Stimulated activated CD4-positive, alpha-beta T cell treated with anti-CD3 and anti-CD28 coated beads, Interleukin-2, amount 100 ng/mL, for 4 hours (primary cell): ENCODE measurements at regions not wholly inside any gene's neighbourhood (a gene's known extent, or its start where the extent isn't known, plus 50 kb on each side); places are given as distances from the start of the nearest gene placed in this dataset.
"Not testable (repeated sequence)": the region's sequence is repeated elsewhere in the genome, so short reads cannot be mapped to it uniquely, and the experiment has no call there.

Source experiments
- DNase-seq: peaks from one replicate; pipeline ENCODE4 v3.0.0-alpha.2; 2020; ENCODE audit warnings: low read depth

DNA sequence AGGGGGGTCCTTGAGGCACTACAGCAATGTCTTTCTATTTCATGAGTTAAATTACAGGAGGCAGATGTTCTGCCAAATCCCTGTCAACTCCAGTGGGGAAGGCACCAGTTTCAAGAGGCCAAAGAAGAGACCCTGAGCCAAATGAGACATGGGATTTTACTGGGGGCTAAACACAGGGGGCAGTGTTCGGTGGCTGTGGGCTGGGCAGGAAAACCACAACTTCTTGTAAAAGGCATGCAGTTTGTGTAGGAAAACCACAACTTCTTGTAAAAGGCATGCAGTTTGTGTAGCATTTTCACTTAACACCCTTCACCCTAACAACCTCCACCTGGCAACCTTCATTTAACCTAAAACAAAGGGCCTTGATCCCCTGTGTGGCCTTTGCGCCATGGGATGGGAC is 61.0 kb downstream of the POLR2M start:
- no peak for DNase-seq

DNA sequence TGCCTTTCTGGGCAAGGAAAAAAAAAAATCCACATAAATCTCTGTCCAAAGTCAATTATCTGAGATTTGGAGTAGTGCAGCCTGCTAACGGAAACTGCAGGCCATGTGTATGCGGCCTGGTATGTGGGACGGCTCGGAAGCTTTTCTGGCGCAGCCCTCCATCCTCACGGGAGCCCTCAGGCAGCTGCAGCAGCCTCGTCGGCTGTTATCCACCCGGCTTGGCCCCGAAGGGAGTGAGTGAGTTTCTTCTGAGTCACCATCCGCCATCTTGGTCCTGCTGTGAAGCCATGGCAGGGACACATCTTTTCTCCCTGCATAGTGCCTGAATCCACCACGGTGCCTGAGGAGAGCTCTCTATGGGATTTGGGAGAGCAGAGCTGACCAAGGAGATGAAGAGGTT is 62.8 kb downstream of the POLR2M start:
- no peak for DNase-seq

DNA sequence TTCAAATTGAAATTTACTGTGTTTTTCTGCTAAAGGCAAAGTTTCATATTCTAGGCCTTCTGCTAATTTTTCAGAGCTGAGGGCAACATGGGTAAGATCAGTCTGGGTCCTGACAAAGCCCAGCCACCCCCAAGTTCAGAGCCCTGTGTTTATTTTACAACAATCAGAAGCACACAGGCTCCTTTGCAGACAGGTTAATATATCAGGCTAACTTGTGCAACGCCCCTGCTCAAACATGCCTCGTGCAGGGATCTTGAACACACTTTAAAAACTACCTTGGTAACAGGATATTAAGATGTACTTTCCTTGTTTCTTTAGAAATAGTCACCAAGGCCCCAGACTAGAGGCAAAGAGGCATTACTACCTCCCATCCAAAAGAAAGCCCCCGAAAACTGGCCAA is 64.0 kb downstream of the POLR2M start:
- DNase-seq: no peak

DNA sequence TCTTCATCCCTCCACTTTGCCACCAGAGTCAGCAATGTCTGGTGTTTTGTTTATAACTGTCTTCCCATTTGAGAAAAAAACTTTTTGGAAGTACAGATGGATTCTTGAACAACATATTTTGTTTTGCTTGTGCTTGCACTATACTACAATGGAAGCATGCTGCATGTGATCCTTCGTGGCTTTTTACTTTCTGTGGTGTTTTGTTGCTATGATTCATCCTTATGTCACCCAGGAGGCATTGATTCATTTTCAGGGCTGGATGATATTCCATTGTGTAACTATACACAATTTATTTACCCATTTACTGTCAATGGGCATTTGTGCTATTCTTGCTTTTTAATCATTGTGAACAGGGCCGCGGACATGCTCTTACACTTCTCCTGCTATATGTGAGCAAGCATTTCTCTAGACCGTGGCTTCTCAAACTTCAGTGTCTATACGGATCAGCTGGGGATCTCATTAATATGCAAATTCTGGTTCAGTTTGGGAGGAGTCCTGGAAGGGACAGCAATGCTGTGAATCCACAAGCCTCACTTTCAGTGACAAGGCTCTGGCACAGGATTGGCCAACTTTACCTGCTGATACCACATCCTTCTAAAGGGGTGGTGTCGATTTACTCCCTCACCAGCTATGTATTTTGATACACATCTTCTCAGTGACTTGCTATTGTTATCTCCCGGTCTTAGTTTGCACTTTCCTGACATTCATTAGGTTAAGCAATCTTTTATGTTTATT is 65.9 kb downstream of the POLR2M start:
- no peak for DNase-seq

DNA sequence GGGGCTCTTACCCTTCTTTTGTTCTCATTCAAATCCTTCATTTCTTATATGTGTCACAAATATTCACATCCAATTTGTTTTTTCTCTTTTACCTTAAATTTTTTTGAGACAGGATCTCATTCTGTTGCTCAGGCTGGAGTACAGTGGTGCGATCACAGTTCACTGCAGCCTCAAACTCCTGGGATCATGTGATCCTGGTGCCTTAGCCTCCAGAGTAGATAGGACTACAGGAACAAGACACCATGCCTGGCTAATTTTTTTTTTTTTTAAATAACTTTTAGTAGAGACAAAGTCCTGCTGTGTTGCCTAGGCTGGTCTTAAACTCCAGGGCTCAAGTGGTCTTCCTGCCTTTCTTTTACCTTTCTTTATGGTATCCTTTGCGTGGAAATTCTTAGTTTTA is 66.5 kb downstream of the POLR2M start:
- no peak for DNase-seq

DNA sequence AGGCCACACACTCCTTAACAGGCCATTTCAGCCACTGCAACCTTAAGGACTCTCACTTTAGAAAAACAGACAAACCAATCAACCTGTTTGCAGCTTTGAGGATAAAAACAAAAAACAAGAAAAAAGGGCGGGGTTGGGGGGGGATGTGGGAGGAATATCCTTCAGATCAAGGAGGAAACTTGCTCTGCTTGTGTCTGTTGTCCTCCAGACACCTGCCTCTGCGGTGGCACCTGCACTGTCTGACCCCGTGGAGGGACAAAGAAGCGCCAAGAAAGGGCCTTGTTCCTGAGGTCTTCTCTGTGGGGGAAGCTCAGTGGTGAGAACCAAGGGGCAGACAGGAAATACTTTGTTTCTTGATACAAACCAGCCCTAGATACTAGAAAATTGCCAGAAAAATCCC is 70.5 kb downstream of the POLR2M start:
- no peak for DNase-seq

DNA sequence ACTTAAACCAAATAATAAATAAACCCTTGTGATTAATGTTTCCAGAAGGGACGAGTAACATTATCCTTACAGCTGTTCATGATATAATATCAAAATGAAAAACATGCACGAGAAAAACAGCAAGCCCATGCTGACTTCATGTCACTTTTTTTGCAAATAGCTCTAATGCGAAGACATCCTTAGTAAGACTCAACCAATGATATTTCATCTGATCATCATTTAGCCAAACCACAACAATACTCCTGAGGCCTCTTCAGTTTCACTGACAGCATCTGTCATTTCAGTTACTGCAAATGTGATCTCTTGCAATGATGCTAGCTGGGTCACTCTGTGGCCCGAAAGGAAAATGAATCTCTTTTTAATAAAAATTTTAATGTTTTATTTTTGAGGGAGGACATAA is 74.0 kb downstream of the POLR2M start:
- no peak for DNase-seq

DNA sequence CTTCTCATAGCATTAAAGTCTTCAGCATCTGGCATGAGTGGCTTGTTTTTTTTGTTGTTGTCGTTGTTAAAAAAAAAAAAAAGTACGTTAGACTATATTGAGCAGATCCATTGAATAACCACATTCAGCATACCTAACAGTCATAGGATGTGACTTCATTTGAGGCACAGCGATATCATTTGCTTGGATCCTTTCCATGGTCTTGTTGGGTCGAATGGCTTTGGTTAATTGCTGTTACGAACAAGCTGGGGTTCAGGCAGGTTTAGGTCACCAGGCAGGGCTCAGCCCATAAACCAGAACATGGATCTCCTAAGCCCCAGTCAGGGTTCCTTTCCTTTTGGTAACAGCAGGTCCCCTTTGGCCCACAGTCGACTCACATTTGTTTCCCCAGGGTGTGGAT is 76.2 kb downstream of the POLR2M start:
- DNase-seq: no peak

DNA sequence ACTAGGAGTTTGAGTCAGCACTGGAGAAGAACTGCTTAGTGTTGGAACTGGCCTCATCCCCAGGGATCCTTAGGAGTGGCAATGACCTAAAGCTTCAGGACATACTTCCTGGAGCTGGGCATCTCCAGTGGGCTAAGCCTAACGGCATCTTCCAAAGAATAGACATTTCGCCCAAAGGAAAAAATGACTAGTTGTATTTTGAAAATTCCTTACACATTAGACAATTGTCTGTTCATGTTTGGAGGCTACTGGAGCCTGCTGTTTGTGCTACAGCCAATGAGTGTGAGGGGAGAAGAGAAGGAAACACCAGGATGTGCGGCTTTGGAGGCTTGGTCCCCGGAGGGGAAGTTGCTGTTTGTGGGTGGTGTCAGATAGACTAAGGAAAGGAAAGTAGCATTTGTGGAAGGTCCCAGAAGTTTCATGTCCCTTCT is 77.6 kb downstream of the POLR2M start:
- no peak for DNase-seq

DNA sequence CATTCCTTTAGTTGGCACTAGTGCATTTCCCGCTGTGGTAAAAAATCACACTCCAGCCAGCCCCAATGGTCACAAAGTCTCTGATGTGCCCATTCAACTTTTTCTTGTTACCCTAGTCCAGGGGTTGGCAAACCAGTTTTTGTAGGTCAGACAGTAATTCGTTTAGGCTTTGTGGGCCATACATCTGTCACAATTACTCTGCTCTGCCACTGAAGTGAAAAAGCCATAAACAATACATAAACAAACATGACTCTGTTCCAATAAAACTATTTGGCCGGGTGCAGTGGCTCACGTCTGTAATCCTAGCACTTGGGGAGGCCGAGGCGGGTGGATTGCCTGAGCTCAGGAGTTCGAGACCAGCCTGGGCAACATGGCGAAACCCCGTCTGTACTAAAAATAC is 78.5 kb downstream of the POLR2M start:
- no peak for DNase-seq

DNA sequence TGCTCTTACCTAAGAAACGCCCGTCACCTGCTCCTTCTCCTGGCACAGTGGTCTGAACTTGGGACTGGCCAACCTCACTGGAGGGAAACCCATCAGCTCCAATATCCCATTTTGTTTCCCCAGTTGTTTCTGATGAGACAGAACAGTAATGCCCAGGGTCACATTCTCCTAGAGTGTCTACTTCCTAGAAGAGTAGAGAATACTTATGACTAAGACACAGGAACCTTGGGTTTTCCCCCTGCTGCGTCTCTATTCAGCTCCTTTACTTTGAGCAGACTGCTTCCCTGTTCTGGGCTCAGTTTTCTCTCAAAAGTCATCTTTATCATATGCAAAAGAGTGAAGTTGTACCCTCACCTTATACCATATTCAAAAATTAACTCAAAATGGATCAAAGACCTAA is 79.4 kb downstream of the POLR2M start:
- no peak for DNase-seq

DNA sequence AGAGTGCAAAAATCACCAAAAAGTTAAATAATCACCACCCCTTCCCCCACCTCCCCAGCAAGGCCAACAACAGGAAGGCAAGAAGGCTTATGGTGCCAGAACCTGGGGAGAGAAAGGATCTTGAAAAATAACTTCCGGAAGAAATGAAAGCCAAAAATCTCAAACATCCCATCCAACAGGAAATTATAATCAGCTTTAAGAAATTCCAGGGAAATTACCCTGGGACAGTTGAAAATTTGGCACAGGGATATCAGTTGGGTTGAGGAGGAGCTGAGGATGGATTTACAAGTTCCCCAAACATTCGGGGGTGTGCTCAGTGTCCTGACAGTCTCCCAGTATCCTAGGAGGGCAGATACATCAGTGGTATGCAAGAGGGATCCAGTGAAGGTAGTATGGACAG is 82.7 kb downstream of the POLR2M start:
- no peak for DNase-seq

DNA sequence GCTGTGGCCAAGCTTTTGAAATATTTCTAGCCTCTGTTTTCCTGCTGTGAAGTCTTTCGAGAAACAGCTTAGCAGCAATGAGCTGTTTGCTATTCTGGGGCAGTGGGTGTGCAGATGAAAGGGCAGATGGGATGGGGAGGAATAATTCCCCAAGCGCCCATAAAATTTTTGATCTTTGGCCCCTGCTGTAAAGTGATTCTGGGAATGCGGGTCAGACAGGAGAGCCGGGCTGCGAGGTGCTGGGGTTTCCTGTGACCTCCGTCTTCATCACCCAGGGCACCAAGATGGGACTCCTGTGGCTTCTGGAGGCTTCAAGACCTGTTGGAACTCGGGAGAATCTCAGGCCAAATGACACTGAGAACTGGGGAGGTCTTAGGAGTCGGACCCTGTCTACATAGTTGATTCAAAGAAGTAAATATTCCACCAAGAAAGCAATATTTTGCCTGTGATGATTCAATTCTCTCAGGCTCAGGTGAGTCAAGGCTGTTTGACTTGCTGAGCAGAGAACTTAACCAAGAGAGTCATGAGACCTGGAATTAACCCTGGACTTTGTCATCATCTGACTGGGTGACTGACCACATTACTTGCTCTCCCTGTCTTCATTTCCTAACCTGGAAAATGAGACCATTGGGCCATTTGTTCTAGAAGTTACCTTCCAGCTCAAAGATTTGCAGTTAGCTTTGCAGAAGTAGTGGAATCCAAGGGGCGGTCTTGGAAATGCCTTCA is 86.4 kb downstream of the POLR2M start:
- DNase-seq: no peak

DNA sequence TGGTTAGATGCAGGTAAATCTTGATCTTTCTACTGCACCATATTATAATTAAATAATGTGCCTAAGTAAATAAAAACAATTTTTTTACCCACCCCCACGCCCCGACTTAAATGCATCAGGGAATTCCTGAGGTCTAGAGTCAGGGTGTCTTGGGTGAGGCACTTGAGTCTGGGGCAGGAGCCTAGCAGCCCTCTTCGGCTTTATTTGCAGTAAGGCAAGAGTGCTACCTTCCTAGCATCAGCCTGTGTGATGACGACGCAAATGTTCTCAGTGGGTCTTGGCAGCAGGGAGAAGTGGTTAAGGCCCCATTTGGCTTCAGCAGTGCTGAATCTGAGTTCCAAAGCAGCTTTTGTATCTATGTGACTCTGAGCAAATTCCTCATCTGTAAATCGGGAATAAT is 88.7 kb downstream of the POLR2M start:
- no peak for DNase-seq

DNA sequence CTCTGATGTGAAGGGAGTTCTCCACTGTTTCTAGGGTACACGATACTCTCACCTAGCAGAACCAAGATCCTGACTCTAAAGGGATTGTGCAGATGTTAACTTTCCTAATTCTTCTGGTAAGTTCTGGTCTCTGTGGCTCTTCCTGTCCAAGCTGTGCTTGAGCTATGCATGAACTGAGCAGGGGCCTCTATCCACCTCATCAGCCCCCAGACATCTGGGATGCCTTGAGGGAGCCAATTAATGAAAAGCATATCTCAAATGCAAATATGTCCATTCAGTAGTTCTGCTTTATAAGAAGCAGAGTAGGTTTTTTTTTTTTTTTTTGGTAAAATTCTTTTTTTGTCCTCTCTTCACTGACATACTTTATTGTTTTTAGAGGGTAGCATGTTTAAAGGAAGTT is 89.6 kb downstream of the POLR2M start:
- no peak for DNase-seq

DNA sequence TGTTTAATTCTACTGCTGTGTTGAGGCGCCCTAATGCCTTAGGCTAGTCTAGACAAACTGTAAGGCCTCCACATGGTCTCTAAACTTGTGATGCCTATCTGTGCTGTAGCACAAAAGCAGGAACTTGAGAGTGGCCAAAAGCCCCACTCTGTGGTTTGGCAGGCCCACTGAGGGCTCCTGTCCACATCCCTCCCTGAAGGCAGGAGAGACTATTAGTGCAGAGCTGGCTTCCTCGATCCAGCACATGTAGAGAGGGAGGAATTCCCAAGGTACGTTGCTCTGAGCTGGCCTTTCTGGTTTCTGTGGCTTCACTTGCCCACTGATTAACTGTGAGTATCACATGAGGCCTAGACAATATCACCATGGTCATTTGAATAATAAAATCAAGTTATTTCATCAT is 90.6 kb downstream of the POLR2M start:
- no peak for DNase-seq

DNA sequence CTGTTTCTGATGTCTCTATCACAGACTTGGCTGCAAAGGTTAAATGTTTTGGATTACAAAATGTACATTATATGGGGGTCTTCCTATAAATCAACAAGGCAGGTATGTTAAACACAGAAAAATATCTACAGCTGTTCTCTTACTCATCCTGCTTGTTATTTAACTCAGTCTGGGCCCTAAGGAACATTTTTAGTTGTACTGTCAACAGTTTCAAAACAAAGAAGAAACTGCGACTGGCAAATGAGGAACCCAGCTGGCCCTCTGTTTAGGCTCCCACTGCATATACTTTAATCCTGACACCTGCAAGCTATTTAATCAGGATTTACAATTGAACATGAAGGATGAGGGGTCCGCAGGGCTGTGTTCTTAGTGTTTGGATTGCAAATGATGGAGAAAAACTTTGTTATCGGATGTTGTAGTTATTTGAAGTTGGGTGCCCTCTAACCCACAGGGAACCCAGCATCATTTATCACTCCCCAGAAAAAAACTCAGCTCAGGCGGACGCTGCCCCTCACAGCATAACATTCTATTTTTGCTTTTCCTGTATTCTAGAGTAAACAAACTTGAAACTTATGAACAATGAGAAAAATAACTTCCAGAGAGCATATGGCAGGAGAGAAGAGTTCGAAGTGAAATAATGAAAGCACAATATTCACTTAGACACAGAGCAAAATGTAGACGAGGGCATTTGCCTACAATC is 91.2 kb downstream of the POLR2M start:
- DNase-seq: no peak

DNA sequence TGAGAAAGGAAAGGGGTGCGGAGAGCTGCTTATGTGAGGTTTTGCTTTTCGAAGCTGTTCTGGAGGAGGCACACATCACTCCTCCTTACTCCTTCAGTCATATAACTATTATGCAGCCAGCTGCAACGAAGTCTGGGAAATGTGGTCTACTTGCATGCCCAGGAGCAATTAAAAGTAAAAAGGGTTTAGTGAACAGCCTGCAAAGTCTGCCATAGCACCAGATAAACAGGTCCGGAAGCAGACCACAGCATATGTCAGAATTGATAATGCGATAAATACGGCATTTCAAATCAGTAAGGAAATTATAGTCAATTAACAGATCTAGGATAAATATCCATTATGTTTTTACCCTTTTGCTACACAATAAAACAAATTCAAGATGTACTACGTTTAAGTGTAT is 99.5 kb downstream of the POLR2M start:
- no peak for DNase-seq

DNA sequence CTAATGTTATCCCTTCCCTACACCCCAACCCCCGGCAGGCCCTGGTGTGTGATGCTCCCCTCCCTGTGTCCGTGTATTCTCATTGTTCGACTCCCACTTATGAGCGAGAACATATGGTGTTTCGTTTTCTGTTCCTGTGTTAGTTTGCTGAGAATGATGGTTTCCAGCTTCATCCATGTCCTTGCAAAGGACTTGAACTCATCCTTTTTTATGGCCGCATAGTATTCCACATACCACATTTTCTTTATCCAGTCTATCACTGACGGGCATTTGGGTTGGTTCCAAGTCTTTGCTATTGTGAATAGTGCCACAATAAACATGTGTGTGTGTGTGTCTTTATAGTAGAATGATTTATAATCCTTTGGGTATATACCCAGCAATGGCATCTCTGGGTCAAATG is 102.8 kb downstream of the POLR2M start:
- DNase-seq: not testable (repeated sequence)

DNA sequence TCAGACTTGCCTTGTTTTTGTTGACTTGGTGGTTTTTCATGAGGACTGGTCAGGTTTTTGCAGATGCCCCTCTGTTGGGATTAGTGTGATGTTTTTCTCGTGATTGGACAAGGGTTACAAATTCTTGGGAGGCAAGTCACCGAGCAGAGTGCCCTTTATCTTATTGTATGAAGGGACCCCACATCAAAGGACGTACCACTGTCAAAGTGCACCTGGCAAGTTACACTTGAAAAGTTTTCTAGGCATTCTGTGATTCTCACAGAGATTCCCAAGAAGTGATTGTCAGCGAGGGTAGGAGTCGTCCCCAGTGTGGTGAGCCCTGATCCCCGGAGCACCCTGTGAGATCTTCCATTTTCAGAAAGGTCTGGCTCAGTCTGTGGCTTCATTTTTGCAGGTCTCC is 110.1 kb downstream of the POLR2M start:
- no peak for DNase-seq

DNA sequence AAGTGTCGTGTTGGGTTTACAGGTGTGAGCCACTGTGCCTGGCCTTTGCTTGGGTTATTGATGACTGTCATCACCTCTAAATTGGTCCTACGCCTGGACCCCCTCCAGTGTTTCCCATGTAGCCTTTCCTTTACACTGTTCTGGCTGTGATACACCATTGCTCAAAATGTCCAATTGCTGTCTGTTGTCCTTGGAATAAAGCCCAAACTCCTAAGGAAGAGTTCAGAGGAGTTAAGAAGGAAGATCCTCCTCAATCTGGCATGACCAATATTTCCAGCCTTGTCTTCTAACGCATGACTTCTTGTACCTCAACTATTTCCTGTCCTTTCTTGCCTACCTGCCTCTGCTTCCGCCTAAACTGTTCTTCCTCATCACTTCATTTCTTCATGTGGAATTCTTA is 113.1 kb downstream of the POLR2M start:
- DNase-seq: no peak

DNA sequence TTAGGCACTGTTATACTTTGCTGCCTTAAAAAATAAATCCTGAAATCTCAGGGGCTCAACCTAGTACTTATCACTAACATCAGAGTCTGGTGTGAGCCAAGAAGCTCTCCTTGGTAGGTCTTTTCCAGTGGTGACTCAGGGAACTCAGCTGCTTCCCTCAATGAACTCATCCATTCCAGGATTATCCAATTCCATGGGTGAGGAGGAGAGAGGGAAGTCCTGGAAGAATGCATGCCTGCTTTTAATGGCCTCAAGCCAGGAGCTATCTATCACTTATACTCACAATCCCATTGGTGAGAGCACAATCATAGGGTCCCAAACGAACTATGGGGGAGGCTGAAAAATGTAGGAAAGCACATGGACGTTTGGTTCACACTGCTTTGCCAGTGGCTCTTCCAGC is 113.6 kb downstream of the POLR2M start:
- no peak for DNase-seq

DNA sequence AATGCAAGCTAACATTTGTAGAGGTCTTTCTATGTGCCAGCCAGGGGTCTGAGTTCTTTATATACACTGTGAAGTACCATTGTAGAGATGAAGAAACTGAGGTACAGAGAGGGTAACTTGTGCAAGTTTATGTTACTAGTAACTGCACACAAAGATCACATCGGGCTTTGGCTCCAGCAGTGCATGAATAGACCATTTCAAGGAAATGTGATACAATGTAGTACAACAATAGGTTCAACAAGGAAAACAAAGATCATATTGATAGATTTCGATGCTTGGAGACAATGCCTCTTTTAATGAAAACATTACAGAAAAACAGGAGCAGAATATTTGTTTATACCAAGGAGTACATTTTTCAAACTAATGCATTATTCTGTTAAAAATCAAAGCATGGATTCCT is 115.3 kb downstream of the POLR2M start:
- no peak for DNase-seq
